ENCODE measurements at regions not wholly inside any gene's neighbourhood (a gene's known extent, or its start where the extent isn't known, plus 50 kb on each side); places are given as distances from the start of the nearest gene placed in this dataset.

DNA sequence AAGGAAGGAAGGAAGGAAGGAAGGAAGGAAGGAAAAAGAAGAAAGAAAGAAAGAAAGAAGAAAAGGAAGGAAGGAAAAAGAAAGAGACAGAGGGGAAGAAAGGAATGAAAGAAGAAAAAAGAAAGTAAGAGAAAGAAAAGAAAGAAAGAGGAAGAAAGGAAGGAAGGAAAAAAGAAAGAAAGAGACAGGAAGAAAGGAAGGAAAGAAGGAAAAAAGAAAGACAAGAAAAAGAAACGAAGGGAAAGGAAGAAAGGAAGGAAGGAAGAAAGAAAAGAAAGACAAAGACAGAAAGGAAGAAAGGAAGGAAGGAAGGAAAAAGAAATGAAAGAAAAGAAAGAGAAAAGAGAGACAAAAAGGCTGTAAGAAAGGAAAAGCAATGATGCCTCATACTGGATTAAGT lies 101.1 kb upstream of the PPP2R3B start:
- TF ChIP-seq NFRKB (IDR thresholded peaks at IDR 0.05) = no peak
- no peak for TF ChIP-seq ZNF384 (IDR thresholded peaks at IDR 0.05)
- TF ChIP-seq L3MBTL2 (conservative IDR thresholded peaks at IDR 0.05) = no peak

All from HEK293T (cell line).